ENCODE measurements at regions not wholly inside any gene's neighbourhood (a gene's known extent, or its start where the extent isn't known, plus 50 kb on each side); places are given as distances from the start of the nearest gene placed in this dataset.

DNA sequence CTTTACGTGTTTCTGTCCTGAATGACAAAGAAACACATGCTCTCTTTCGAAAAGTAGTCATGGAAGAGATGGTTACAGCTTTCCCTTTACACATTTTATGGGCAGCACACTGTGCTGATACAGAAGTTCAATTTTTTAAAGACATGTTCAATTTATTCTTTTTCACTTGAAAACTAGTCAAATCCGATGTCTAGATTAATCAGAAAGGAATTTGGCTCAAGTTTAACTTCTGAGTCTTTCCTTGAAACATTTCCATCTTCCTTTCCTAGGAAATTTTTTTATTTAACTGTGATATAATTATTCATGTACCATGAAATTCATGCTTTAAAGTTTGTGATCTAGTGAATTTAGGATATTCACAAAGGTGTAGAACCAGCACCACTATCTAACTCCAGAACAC is 360.1 kb downstream of the TNS3 start:
- no peak overlapping the region for H3K4me3 ChIP-seq (replicated peaks; ENCODE audit: low read depth, low read length)
- no peak for DNase-seq (ENCODE audit: extremely low read depth, low read depth)
- TF ChIP-seq, protein P1, sequence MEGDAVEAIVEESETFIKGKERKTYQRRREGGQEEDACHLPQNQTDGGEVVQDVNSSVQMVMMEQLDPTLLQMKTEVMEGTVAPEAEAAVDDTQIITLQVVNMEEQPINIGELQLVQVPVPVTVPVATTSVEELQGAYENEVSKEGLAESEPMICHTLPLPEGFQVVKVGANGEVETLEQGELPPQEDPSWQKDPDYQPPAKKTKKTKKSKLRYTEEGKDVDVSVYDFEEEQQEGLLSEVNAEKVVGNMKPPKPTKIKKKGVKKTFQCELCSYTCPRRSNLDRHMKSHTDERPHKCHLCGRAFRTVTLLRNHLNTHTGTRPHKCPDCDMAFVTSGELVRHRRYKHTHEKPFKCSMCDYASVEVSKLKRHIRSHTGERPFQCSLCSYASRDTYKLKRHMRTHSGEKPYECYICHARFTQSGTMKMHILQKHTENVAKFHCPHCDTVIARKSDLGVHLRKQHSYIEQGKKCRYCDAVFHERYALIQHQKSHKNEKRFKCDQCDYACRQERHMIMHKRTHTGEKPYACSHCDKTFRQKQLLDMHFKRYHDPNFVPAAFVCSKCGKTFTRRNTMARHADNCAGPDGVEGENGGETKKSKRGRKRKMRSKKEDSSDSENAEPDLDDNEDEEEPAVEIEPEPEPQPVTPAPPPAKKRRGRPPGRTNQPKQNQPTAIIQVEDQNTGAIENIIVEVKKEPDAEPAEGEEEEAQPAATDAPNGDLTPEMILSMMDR (IDR thresholded peaks at IDR 0.05; ENCODE audit: low read depth, low read length, missing control alignments): no peak

DNA sequence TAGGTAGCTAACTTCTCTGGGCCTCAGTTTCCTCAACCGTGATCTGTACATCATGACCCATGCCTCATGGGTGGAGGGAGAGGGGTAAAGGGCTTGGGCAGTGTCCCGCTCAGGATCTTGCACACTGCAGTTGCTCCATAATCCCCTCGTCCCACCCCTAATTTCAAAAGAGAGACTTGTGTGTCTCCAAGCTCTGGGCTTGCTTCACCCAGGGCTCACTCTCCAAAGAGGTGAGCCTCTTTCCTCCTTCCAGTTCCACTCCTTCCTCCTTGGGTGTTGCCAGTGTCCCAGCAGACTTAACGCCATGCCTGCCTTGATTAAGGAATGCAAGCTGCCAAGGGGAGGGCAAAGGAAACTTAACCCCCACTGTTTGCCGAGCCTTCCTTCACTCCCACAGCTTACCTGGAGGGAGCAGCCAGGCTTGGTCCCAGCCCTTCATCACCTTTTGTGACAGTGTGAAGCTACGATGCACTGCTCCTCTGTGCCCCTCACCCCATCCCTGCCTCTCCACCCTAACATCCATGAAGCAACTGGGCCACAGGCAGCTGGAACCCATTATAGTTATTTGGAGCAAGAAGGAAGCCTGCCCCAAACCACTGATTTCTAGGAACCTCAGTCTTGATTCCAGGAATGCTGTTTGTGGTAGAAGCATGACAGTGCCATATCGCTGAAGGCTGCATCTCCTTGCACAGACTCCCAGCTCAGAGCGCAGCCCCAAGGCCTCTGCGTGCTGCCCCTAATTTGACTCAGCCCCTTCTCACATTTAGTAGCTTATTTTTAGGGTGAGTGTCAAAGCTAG is 363.3 kb downstream of the TNS3 start:
- TF ChIP-seq, protein P1 (IDR thresholded peaks at IDR 0.05; ENCODE audit: low read depth, low read length, missing control alignments): no peak
- no peak for DNase-seq (ENCODE audit: extremely low read depth, low read depth)
- no peak overlapping the region for H3K4me3 ChIP-seq (replicated peaks; ENCODE audit: low read depth, low read length)

DNA sequence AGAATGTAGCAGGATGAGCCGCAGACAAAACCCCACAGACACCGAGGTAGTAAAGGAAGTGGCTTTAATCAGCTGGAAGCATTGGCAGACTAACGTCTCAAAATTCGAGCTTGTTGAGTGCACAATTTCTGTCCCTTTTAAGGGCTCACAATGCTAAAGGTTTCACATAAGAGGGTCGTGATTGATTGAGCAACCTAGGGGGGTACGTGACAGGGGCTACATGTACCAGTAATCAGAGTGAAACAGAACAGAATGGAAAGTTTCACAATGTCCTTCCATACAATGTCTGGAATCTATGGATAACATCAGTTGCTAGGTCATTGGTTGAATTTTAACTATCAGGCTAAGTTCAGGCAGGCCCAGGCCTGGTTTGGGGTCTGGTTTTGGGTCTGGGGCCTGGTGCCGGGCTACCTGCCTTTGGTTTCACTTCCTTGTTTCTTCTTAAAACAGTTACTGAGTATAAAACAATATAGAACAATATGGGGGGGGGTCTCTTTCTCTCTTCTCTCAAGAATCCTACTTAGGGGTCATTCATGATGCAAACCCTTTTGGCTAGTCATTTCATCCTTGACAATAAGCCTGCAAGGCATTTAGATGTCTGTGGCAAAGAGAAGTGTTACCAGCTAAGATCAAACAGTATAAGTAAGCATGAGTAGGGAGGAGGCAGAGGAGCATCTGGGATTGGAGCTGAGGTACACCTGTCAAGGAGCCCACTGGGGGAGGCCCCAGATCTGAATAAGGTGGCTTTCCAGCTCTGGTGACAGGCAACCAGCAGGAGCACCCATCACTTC is 364.1 kb downstream of the TNS3 start:
- TF ChIP-seq, protein P1 (IDR thresholded peaks at IDR 0.05; ENCODE audit: low read depth, low read length, missing control alignments): no peak
- H3K4me3 ChIP-seq (replicated peaks; ENCODE audit: low read depth, low read length): no peak overlapping the region
- DNase-seq (ENCODE audit: extremely low read depth, low read depth): no peak

DNA sequence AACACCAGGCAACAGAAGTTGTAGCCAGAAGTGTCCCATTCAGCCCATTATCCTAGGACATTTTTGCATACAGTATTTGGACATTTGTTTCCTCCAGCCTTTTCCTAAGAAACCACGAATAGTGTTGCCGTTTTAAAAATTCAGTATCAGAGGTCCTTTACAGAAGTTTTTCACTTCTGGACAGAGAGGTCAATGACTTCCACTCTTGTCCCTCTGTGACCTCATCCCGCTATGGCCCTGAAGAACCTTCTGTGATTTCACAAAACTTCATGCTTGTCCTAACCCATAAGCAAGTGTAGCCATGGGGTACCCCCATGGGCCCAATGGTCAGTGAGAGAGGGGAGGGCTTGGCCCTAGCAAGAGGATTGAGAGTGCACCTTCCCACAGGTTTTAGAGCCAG is 364.8 kb downstream of the TNS3 start:
- no peak overlapping the region for H3K4me3 ChIP-seq (replicated peaks; ENCODE audit: low read depth, low read length)
- TF ChIP-seq, protein P1 (IDR thresholded peaks at IDR 0.05; ENCODE audit: low read depth, low read length, missing control alignments): no peak
- no peak for DNase-seq (ENCODE audit: extremely low read depth, low read depth)

DNA sequence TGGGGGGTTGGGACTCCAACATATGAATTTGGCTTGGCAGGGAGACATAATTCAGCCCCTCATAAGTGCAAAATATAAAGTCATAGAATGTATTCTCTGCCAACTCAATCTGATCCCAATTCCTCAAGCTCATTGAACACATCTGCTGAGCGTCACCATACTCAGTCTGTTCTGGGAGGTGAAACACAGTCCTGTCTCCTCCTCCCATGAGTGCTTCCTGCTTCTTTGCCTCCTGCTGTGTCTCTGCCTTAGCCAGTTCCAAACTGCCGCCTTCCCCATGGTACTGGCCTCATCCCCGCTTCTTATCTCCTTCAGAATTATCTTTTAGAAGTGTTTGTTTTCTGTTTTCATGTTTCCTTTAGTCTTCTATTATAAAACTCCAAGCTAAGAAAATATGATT is 365.5 kb downstream of the TNS3 start:
- TF ChIP-seq, protein P1 (IDR thresholded peaks at IDR 0.05; ENCODE audit: low read depth, low read length, missing control alignments): no peak

DNA sequence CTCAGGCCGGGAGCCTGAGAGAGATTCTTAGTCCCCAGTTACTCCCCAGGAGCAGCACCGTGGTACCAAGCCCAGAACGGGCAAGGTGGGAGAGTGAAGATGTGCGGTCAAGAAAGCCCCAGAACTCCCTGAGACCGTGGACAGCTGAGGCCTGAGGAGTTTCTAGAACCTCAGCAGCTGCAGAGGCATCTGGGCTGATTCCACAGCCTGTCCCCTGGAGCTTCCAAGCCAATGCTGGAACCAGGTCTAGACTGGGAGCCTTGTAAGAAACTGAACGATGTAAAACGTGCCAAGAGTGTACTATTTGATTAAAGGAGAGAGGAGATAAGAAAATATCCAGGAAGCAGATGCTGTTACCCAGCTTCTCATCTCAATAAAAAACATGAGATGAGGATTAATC is 366.3 kb downstream of the TNS3 start:
- DNase-seq (ENCODE audit: extremely low read depth, low read depth): no peak
- no peak overlapping the region for H3K4me3 ChIP-seq (replicated peaks; ENCODE audit: low read depth, low read length)
- TF ChIP-seq, protein P1 (IDR thresholded peaks at IDR 0.05; ENCODE audit: low read depth, low read length, missing control alignments): no peak

More for the DNA sequence above, 365.5 kb downstream of the TNS3 start:
- H3K4me3 ChIP-seq (replicated peaks; ENCODE audit: low read depth, low read length): no peak overlapping the region
- DNase-seq (ENCODE audit: extremely low read depth, low read depth): no peak

Data from HFF-Myc (cell line).